ENCODE measurements at regions not wholly inside any gene's neighbourhood (a gene's known extent, or its start where the extent isn't known, plus 50 kb on each side); places are given as distances from the start of the nearest gene placed in this dataset.
A peak's percentile ranks its signal among the peaks of the same experiment; 100 is the strongest.

DNA sequence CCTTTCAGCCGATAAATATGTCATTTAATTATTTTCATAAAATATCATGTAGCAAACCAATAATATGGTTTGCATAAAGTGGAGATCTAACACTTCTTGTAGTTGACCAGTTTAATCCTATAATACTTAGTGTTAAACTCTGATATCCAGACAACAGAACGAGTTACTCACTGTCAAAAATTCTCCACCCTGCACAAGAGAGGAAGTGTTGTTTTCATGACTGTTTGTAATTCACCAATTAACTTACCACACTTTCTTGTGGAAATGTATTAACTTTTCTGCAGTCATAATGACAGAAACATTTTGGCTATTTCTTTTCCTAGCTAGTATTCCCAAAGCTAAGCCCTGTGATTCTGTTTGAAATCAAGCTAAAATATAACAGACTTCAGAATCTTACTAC, 555.3 kb upstream of the FTMT start:
- no peaks in the 10 kb centered on the region for H3K4me1 ChIP-seq
- H3K27ac ChIP-seq = no peak overlapping the region
- TF ChIP-seq ZNF302 (CRISPR knock-in tag; IDR thresholded peaks at IDR 0.05) (no peak), CHD4 (IDR thresholded peaks at IDR 0.05; ENCODE audit: borderline replicate concordance) (no peak), ZC3H11A (IDR thresholded peaks at IDR 0.05) (no peak), KDM1A (IDR thresholded peaks at IDR 0.05; ENCODE audit: low read depth) (no peak), RNF2 (IDR thresholded peaks at IDR 0.05; ENCODE audit: borderline replicate concordance, low read depth) (no peak), FOSB (CRISPR knock-in tag; IDR thresholded peaks at IDR 0.05) (no peak), EP300 (IDR thresholded peaks at IDR 0.05) (no peak), POLR2A (IDR thresholded peaks at IDR 0.05; ENCODE audit: low read length) (no peak), BCL3 (IDR thresholded peaks at IDR 0.05) (no peak), HEYL (CRISPR knock-in tag; IDR thresholded peaks at IDR 0.05) (no peak), RFX5 (IDR thresholded peaks at IDR 0.05) (no peak), TP53 (CRISPR knock-in tag; IDR thresholded peaks at IDR 0.05) (no peak), BHLHE40 (IDR thresholded peaks at IDR 0.05; ENCODE audit: low read depth, low read length) (no peak), KDM5A (IDR thresholded peaks at IDR 0.05) (no peak), CEBPB (IDR thresholded peaks at IDR 0.05) (no peak)
- TF ChIP-seq, protein P1, sequence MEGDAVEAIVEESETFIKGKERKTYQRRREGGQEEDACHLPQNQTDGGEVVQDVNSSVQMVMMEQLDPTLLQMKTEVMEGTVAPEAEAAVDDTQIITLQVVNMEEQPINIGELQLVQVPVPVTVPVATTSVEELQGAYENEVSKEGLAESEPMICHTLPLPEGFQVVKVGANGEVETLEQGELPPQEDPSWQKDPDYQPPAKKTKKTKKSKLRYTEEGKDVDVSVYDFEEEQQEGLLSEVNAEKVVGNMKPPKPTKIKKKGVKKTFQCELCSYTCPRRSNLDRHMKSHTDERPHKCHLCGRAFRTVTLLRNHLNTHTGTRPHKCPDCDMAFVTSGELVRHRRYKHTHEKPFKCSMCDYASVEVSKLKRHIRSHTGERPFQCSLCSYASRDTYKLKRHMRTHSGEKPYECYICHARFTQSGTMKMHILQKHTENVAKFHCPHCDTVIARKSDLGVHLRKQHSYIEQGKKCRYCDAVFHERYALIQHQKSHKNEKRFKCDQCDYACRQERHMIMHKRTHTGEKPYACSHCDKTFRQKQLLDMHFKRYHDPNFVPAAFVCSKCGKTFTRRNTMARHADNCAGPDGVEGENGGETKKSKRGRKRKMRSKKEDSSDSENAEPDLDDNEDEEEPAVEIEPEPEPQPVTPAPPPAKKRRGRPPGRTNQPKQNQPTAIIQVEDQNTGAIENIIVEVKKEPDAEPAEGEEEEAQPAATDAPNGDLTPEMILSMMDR (IDR thresholded peaks at IDR 0.05) = no peak
- WGBS (ENCODE audit: missing lambda C conversion rate) = 82% methylated on average over 2 of the region's 2 CpGs
- H3K4me3 ChIP-seq = no peak overlapping the region
- FAIRE-seq (no peak), ATAC-seq (no peak), DNase-seq (ENCODE audit: low read depth in 1 of 2, low spot score in 1 of 2) (no peak)
- CTCF ChIA-PET = no interaction called here
- no peak overlapping the region for H3K4me2 ChIP-seq
- no peaks in the 10 kb centered on the region for H3K9me3 ChIP-seq
- POLR2A ChIA-PET = no interaction called here

- TF ChIP-seq BCL3 (IDR thresholded peaks at IDR 0.05) = no peak
- TF ChIP-seq EP300 (IDR thresholded peaks at IDR 0.05) = no peak
- TF ChIP-seq FOSL2 (IDR thresholded peaks at IDR 0.05) = no peak
- no peak for TF ChIP-seq FOSL2 (CRISPR knock-in tag; IDR thresholded peaks at IDR 0.05)
- ChIA-PET CTCF (no interaction called here), POLR2A (no interaction called here)
- DNase-seq (ENCODE audit: low read depth in 1 of 2, low spot score in 1 of 2) (no peak), ATAC-seq (no peak), FAIRE-seq (no peak)
- no peak overlapping the region for H3K4me2 ChIP-seq
- no peaks in the 10 kb centered on the region for H3K4me1 ChIP-seq
- WGBS (ENCODE audit: missing lambda C conversion rate) = 87% methylated on average over 3 of the region's 3 CpGs
- no peak overlapping the region for H3K4me3 ChIP-seq
- no peak overlapping the region for H3K27ac ChIP-seq
- H3K9me3 ChIP-seq = no peaks in the 10 kb centered on the region
Measured at GRCh38 chr5:121299153-121299552, 552.5 kb upstream of the FTMT start.

GRCh38 chr5:121304838-121305237, 546.8 kb upstream of the FTMT start:
- FAIRE-seq (no peak), DNase-seq (ENCODE audit: low read depth in 1 of 2, low spot score in 1 of 2) (no peak), ATAC-seq (no peak)

GRCh38 chr5:121313886-121314285, 537.8 kb upstream of the FTMT start:
- ATAC-seq (no peak), FAIRE-seq (no peak), DNase-seq (ENCODE audit: low read depth in 1 of 2, low spot score in 1 of 2) (no peak)
- no peaks in the 10 kb centered on the region; the same call in 2 of the 3 replicates for H3K9me3 ChIP-seq
- H3K4me1 ChIP-seq = no peaks in the 10 kb centered on the region
- ChIA-PET POLR2A (no interaction called here), CTCF (no interaction called here)
- H3K27ac ChIP-seq = no peak overlapping the region
- H3K4me3 ChIP-seq = no peak overlapping the region
- WGBS (ENCODE audit: missing lambda C conversion rate) = 86% methylated on average over 1 of the region's 1 CpG
- H3K4me2 ChIP-seq = no peak overlapping the region
- TF ChIP-seq, protein P2, sequence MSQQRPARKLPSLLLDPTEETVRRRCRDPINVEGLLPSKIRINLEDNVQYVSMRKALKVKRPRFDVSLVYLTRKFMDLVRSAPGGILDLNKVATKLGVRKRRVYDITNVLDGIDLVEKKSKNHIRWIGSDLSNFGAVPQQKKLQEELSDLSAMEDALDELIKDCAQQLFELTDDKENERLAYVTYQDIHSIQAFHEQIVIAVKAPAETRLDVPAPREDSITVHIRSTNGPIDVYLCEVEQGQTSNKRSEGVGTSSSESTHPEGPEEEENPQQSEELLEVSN (IDR thresholded peaks at IDR 0.05; ENCODE audit: borderline replicate concordance, low read depth) = no peak
- TF ChIP-seq KDM5A (IDR thresholded peaks at IDR 0.05) (no peak), HOXB13 (CRISPR knock-in tag; IDR thresholded peaks at IDR 0.05; ENCODE audit: low read depth) (no peak), TP53 (CRISPR knock-in tag; IDR thresholded peaks at IDR 0.05) (no peak), BCL3 (IDR thresholded peaks at IDR 0.05) (no peak), ESRRA (IDR thresholded peaks at IDR 0.05; ENCODE audit: borderline replicate concordance, low read length) (no peak), CHD4 (IDR thresholded peaks at IDR 0.05; ENCODE audit: borderline replicate concordance) (no peak), NFE2L2 (conservative IDR thresholded peaks at IDR 0.05; ENCODE audit: low read length) (no peak), CBX8 (IDR thresholded peaks at IDR 0.05) (no peak), POLR2A (IDR thresholded peaks at IDR 0.05; ENCODE audit: low read length) (no peak), HEYL (CRISPR knock-in tag; IDR thresholded peaks at IDR 0.05) (no peak), ZNF302 (CRISPR knock-in tag; IDR thresholded peaks at IDR 0.05) (no peak), KDM1A (IDR thresholded peaks at IDR 0.05; ENCODE audit: low read depth) (no peak), POLR2AphosphoS2 (conservative IDR thresholded peaks at IDR 0.05; ENCODE audit: low read length) (no peak)
- TF ChIP-seq, protein P3, sequence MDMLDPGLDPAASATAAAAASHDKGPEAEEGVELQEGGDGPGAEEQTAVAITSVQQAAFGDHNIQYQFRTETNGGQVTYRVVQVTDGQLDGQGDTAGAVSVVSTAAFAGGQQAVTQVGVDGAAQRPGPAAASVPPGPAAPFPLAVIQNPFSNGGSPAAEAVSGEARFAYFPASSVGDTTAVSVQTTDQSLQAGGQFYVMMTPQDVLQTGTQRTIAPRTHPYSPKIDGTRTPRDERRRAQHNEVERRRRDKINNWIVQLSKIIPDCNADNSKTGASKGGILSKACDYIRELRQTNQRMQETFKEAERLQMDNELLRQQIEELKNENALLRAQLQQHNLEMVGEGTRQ (IDR thresholded peaks at IDR 0.05) = no peak

More at GRCh38 chr5:121304838-121305237, 546.8 kb upstream of the FTMT start:
- H3K4me3 ChIP-seq = no peak overlapping the region
- H3K4me1 ChIP-seq = no peaks in the 10 kb centered on the region
- 91% methylated on average over 1 of the region's 1 CpG for WGBS (ENCODE audit: missing lambda C conversion rate)
- TF ChIP-seq CEBPB (IDR thresholded peaks at IDR 0.05) (peak in 1 of 2 experiments; percentile 53; a peak in 2 of 4 replicates), NR3C1 (IDR thresholded peaks at IDR 0.05) (no peak)
- POLR2A ChIA-PET = interaction anchor here (0.5 kb wide), 1 partner anchor 697 kb away, joined by 3 read pairs; no protein-coding TSS in a partner anchor
- CTCF ChIA-PET = no interaction called here
- H3K4me2 ChIP-seq = no peak overlapping the region
- H3K9me3 ChIP-seq = no peaks in the 10 kb centered on the region
- H3K27ac ChIP-seq = no peak overlapping the region
